Type B pancreatic cell (in vitro differentiated cells): ENCODE measurements at regions not wholly inside any gene's neighbourhood (a gene's known extent, or its start where the extent isn't known, plus 50 kb on each side); places are given as distances from the start of the nearest gene placed in this dataset.
"Not testable (repeated sequence)": the region's sequence is repeated elsewhere in the genome, so short reads cannot be mapped to it uniquely, and the experiment has no call there.

Experiments
- DNase-seq: peaks from one replicate; pipeline ENCODE4 v3.0.0; 2021; ENCODE audit warnings: mixed read lengths; ENCODE audit not compliant: unreplicated experiment; ENCODE audit errors: extremely low spot score
- H3K27ac Mint-ChIP-seq: 2 replicates; pipeline ENCODE4 v1.8.0; 2021; ENCODE audit warnings: mild to moderate bottlenecking, mixed read lengths
- H3K27me3 Mint-ChIP-seq: 2 replicates; pipeline ENCODE4 v1.8.0; 2021; ENCODE audit warnings: mixed read lengths
- H3K36me3 Mint-ChIP-seq: 2 replicates; pipeline ENCODE4 v1.8.0; 2021; ENCODE audit warnings: mixed read lengths
- H3K4me1 Mint-ChIP-seq: one replicate; pipeline ENCODE4 v1.8.0; 2021; ENCODE audit warnings: mixed read lengths; ENCODE audit not compliant: unreplicated experiment
- H3K4me3 Mint-ChIP-seq: 2 replicates; pipeline ENCODE4 v1.8.0; 2021; ENCODE audit warnings: mild to moderate bottlenecking, mixed read lengths
- H3K9me3 Mint-ChIP-seq: 2 replicates; pipeline ENCODE4 v1.8.0; 2021; ENCODE audit warnings: mixed read lengths
- CTCF ChIP-seq: fragments of 200-600 bp; sonication (generic); conservative IDR thresholded peaks from 2 replicates; pipeline ENCODE4 v1.5.0; 2021; ENCODE audit warnings: antibody characterized with exemption, mild to moderate bottlenecking

GRCh38 chr7:16261100-16261499, 160.2 kb downstream of the CRPPA start:
- Mint-ChIP-seq H3K9me3 (no peaks in the 10 kb centered on the region), H3K27me3 (no peaks in the 10 kb centered on the region), H3K4me1 (no peaks in the 10 kb centered on the region), H3K4me3 (no peak overlapping the region), H3K27ac (no peak overlapping the region), H3K36me3 (no peaks in the 10 kb centered on the region)
- no peak for DNase-seq
- TF ChIP-seq CTCF, result no peak

- H3K4me1 Mint-ChIP-seq, result no peaks in the 10 kb centered on the region
- no peak overlapping the region for H3K4me3 Mint-ChIP-seq
- H3K27ac Mint-ChIP-seq, result no peak overlapping the region
- H3K9me3 Mint-ChIP-seq, result no peaks in the 10 kb centered on the region
- DNase-seq, result no peak
- H3K27me3 Mint-ChIP-seq, result no peaks in the 10 kb centered on the region
- H3K36me3 Mint-ChIP-seq, result peaks cover 4% of the 10 kb centered on the region
- no peak for TF ChIP-seq CTCF
Measured at GRCh38 chr7:16260236-16260728, 161.1 kb downstream of the CRPPA start.

- H3K27ac Mint-ChIP-seq, DNase-seq, H3K4me3 Mint-ChIP-seq: not testable (repeated sequence)
Measured at GRCh38 chr7:16256419-16256818, 164.9 kb downstream of the CRPPA start.

GRCh38 chr7:16255952-16256351, 165.4 kb downstream of the CRPPA start:
- not testable (repeated sequence) for H3K27ac Mint-ChIP-seq, H3K9me3 Mint-ChIP-seq, H3K4me1 Mint-ChIP-seq, H3K36me3 Mint-ChIP-seq, H3K4me3 Mint-ChIP-seq, DNase-seq, H3K27me3 Mint-ChIP-seq

More at GRCh38 chr7:16256419-16256818, 164.9 kb downstream of the CRPPA start:
- not testable (repeated sequence) for H3K27me3 Mint-ChIP-seq, H3K4me1 Mint-ChIP-seq, H3K9me3 Mint-ChIP-seq, H3K36me3 Mint-ChIP-seq

- H3K9me3 Mint-ChIP-seq, H3K27ac Mint-ChIP-seq, H3K27me3 Mint-ChIP-seq, H3K36me3 Mint-ChIP-seq, H3K4me3 Mint-ChIP-seq, DNase-seq, H3K4me1 Mint-ChIP-seq: not testable (repeated sequence)
Measured at GRCh38 chr7:16250655-16251054, 170.7 kb downstream of the CRPPA start.

GRCh38 chr7:16249204-16249603, 172.1 kb downstream of the CRPPA start:
- H3K27me3 Mint-ChIP-seq, H3K9me3 Mint-ChIP-seq, H3K4me1 Mint-ChIP-seq, H3K36me3 Mint-ChIP-seq, DNase-seq, H3K4me3 Mint-ChIP-seq, H3K27ac Mint-ChIP-seq: not testable (repeated sequence)

- H3K36me3 Mint-ChIP-seq, H3K4me3 Mint-ChIP-seq, H3K9me3 Mint-ChIP-seq, DNase-seq, H3K27me3 Mint-ChIP-seq, H3K27ac Mint-ChIP-seq, H3K4me1 Mint-ChIP-seq: not testable (repeated sequence)
Measured at GRCh38 chr7:16248556-16248955, 172.8 kb downstream of the CRPPA start.

GRCh38 chr7:16244469-16244868, 176.9 kb downstream of the CRPPA start:
- Mint-ChIP-seq H3K4me3 (no peak overlapping the region), H3K4me1 (no peaks in the 10 kb centered on the region), H3K9me3 (peaks cover 3% of the 10 kb centered on the region), H3K36me3 (no peaks in the 10 kb centered on the region), H3K27me3 (no peaks in the 10 kb centered on the region), H3K27ac (no peak overlapping the region)
- no peak for TF ChIP-seq CTCF
- DNase-seq, result no peak
